Caco-2 (cell line): ENCODE measurements at regions not wholly inside any gene's neighbourhood (a gene's known extent, or its start where the extent isn't known, plus 50 kb on each side); places are given as distances from the start of the nearest gene placed in this dataset.

Experiments used
- BruUV-seq: library from RNA; stranded (reverse); fragments of 400-500 nt; replicated peaks from 2 replicates; lab custom pipeline; 2021; lab: Mats Ljungman, UMichigan
- CTCF ChIA-PET: fragments of 300-600 bp; sonication (Branson Sonifier 250); formaldehyde crosslinking; loops from one replicate; lab custom pipeline; 2022; ENCODE audit warnings: antibody characterized with exemption; lab: Charles Lee
- POLR2A ChIA-PET: fragments of 300-600 bp; sonication (Branson Sonifier 250); formaldehyde crosslinking; loops from one replicate; lab custom pipeline; 2022; ENCODE audit warnings: antibody characterized with exemption; lab: Charles Lee
- DNase-seq, 2 experiments: peaks; one replicate each; pipeline versions ENCODE4 v3.0.0 to v3.0.0-alpha.2; 2020 to 2022
- H3K27me3 ChIP-seq: replicated peaks from 2 replicates; pipeline ENCODE4 v1.6.0; 2011; ENCODE audit warnings: low read length; ENCODE audit not compliant: control insufficient read depth, insufficient read depth
- H3K36me3 ChIP-seq: 2 replicates; pipeline ENCODE4 v1.5.1; 2011; ENCODE audit warnings: low read length; ENCODE audit not compliant: control insufficient read depth, insufficient read depth
- H3K4me1 ChIP-seq: fragments of 250-450 bp; sonication (Bioruptor Pico); 2 replicates; pipeline ENCODE4 v1.5.1; 2020; ENCODE audit warnings: mild to moderate bottlenecking
- H3K4me3 ChIP-seq: 2 replicates; pipeline ENCODE4 v1.5.1; 2011; ENCODE audit warnings: low read depth, mild to moderate bottlenecking, control low read depth, low read length
- H3K9me3 ChIP-seq: fragments of 250-450 bp; sonication (Bioruptor Pico); 2 replicates; pipeline ENCODE4 v1.5.1; 2020; ENCODE audit warnings: mild to moderate bottlenecking, moderate library complexity
- H3K27ac Mint-ChIP-seq: one replicate; pipeline ENCODE4 v1.8.0; 2022; ENCODE audit warnings: mixed read lengths; ENCODE audit not compliant: unreplicated experiment
- H3K27me3 Mint-ChIP-seq: one replicate; pipeline ENCODE4 v1.8.0; 2022; ENCODE audit warnings: mixed read lengths; ENCODE audit not compliant: insufficient read depth, unreplicated experiment
- H3K36me3 Mint-ChIP-seq: one replicate; pipeline ENCODE4 v1.8.0; 2022; ENCODE audit warnings: mild to moderate bottlenecking, mixed read lengths; ENCODE audit not compliant: insufficient read depth, unreplicated experiment
- H3K4me1 Mint-ChIP-seq: one replicate; pipeline ENCODE4 v1.8.0; 2022; ENCODE audit warnings: low read depth, mixed read lengths; ENCODE audit not compliant: unreplicated experiment
- H3K4me3 Mint-ChIP-seq: one replicate; pipeline ENCODE4 v1.8.0; 2022; ENCODE audit warnings: mild to moderate bottlenecking, moderate library complexity, mixed read lengths; ENCODE audit not compliant: unreplicated experiment
- H3K9me3 Mint-ChIP-seq: one replicate; pipeline ENCODE4 v1.8.0; 2022; ENCODE audit warnings: mixed read lengths; ENCODE audit not compliant: unreplicated experiment
- intact Hi-C: fragments of 100-400 bp; cut with micrococcal nuclease; formaldehyde crosslinking; loops from one replicate; pipeline ENCODE4 v1.10.0; 2022; ENCODE audit not compliant: unreplicated experiment
- TF ChIP-seq, protein P1 (sequence below), 2 experiments: fragments of 200-600 bp in 1 of 2; IDR thresholded peaks; 1 replicate in 1 of 2; 2 replicates in 1 of 2; pipeline versions ENCODE4 v1.5.1 to v1.8.0; 2011 to 2022; ENCODE audit warnings: antibody characterized with exemption in 1 of 2, control low read depth in 1 of 2, inconsistent platforms in 1 of 2, low read depth in 1 of 2, low read length in 1 of 2, mild to moderate bottlenecking in 1 of 2, moderate library complexity in 1 of 2; ENCODE audit not compliant: insufficient read depth in 1 of 2, severe bottlenecking in 1 of 2, unreplicated experiment in 1 of 2

DNA sequence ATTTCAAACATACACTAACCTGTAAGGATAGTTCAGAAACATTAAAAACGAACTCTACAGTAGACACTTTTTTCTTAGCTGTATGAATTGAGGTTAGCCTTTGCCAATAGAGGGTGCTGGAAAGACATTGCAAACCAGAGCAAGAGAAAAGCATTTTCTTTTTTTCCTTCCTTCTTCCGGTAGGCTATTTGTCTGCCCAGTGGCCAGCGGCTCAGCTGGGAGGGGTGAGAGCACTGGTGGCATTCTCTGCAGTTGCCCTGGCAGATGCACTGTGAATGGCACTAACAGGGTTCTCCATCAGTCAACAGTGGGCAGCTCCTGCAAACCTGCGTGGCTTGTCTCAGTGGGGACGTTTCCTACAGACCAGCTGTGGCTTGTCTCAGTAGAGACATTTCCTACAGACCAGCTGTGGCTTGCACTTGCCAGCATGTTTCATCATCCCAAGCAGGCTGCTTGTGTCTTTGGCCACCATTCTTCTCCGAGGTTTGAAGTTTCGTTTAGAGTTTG, 984.5 kb upstream of the CDH18 start:
- BruUV-seq, result no TSS peak
- Histone ChIP-seq H3K27me3 (no peaks in the 10 kb centered on the region), H3K4me3 (peak overlapping the region; percentile 8; the same call in 1 of the 2 replicates), H3K36me3 (no peaks in the 10 kb centered on the region), H3K4me1 (no peaks in the 10 kb centered on the region), H3K9me3 (no peaks in the 10 kb centered on the region)
- ChIA-PET CTCF (interaction anchor here (1.1 kb wide), 1 partner anchor 421 kb away, joined by 5 read pairs; no protein-coding TSS in a partner anchor), POLR2A (no interaction called here)
- Mint-ChIP-seq H3K9me3 (no peaks in the 10 kb centered on the region), H3K27ac (no peak overlapping the region), H3K4me3 (peak overlapping the region; percentile 62), H3K4me1 (no peaks in the 10 kb centered on the region), H3K36me3 (no peaks in the 10 kb centered on the region), H3K27me3 (no peaks in the 10 kb centered on the region)
- TF ChIP-seq, protein P1, sequence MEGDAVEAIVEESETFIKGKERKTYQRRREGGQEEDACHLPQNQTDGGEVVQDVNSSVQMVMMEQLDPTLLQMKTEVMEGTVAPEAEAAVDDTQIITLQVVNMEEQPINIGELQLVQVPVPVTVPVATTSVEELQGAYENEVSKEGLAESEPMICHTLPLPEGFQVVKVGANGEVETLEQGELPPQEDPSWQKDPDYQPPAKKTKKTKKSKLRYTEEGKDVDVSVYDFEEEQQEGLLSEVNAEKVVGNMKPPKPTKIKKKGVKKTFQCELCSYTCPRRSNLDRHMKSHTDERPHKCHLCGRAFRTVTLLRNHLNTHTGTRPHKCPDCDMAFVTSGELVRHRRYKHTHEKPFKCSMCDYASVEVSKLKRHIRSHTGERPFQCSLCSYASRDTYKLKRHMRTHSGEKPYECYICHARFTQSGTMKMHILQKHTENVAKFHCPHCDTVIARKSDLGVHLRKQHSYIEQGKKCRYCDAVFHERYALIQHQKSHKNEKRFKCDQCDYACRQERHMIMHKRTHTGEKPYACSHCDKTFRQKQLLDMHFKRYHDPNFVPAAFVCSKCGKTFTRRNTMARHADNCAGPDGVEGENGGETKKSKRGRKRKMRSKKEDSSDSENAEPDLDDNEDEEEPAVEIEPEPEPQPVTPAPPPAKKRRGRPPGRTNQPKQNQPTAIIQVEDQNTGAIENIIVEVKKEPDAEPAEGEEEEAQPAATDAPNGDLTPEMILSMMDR (IDR thresholded peaks at IDR 0.05; ENCODE audit: insufficient read depth in 1 of 2, low read depth in 1 of 2, low read length in 1 of 2, severe bottlenecking in 1 of 2, unreplicated experiment in 1 of 2), result peak; percentile 25 to 51
- intact Hi-C loops, result loop anchor here (1.0 kb wide), 1 partner anchor 419 kb away; no protein-coding TSS in a partner anchor
- peak; percentile 30 to 32 for DNase-seq

DNA sequence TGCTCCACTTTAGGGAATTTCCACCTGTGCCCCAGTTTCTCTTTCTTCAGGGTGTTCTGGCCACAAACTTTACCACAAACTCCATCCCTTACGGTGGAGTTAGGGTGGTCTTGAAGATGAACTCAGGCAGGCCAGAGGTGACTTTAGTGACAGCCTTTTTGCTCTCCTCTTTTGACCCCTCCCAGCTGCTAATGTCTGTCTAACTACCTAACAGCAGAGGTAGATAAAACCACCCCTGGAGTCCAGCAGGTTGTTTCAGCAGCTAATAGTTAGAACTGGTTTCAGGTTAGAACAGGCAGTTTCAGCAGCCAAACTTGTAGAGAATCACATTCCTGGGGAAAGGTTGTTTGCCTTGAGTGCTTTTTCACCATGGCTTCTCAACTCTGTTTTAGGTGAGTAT, 971.3 kb upstream of the CDH18 start:
- Mint-ChIP-seq H3K36me3 (no peaks in the 10 kb centered on the region), H3K27me3 (no peaks in the 10 kb centered on the region), H3K4me1 (no peaks in the 10 kb centered on the region), H3K9me3 (no peaks in the 10 kb centered on the region), H3K27ac (no peak overlapping the region), H3K4me3 (no peak overlapping the region)
- ChIA-PET CTCF (no interaction called here), POLR2A (no interaction called here)
- Histone ChIP-seq H3K9me3 (no peaks in the 10 kb centered on the region), H3K4me3 (no peak overlapping the region), H3K36me3 (no peaks in the 10 kb centered on the region), H3K4me1 (no peaks in the 10 kb centered on the region), H3K27me3 (no peaks in the 10 kb centered on the region)
- no TSS peak for BruUV-seq
- TF ChIP-seq, protein P1 (IDR thresholded peaks at IDR 0.05; ENCODE audit: insufficient read depth in 1 of 2, low read depth in 1 of 2, low read length in 1 of 2, severe bottlenecking in 1 of 2, unreplicated experiment in 1 of 2), result no peak
- no peak for DNase-seq
- intact Hi-C loops, result no loop called here

DNA sequence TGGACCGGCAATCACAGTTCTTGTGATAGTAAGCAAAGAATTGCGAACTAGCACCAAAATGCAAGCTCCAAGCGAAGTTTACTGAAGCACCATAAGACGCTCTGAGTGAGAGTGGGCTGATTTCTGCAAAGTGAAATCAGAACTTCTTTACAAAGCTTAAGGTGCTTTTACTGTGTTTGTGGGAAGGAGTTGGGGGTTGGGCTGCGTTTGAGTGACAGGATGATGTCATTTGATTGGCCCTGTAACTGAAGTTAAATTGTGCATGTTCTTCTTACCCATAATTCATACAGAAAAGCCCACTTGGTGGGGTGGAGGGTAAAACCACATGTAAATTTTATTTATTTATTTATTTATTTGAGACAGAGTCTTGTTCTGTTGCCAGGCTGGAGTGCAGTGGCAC, 970.6 kb upstream of the CDH18 start:
- Mint-ChIP-seq H3K4me1 (no peaks in the 10 kb centered on the region), H3K4me3 (no peak overlapping the region), H3K27me3 (no peaks in the 10 kb centered on the region), H3K27ac (no peak overlapping the region), H3K36me3 (no peaks in the 10 kb centered on the region), H3K9me3 (no peaks in the 10 kb centered on the region)
- TF ChIP-seq, protein P1 (IDR thresholded peaks at IDR 0.05; ENCODE audit: insufficient read depth in 1 of 2, low read depth in 1 of 2, low read length in 1 of 2, severe bottlenecking in 1 of 2, unreplicated experiment in 1 of 2), result no peak
- no peaks in the 10 kb centered on the region for H3K36me3 ChIP-seq
- CTCF ChIA-PET, result no interaction called here
- H3K4me3 ChIP-seq, result no peak overlapping the region
- H3K27me3 ChIP-seq, result no peaks in the 10 kb centered on the region
- POLR2A ChIA-PET, result no interaction called here
- H3K9me3 ChIP-seq, result no peaks in the 10 kb centered on the region
- no TSS peak for BruUV-seq
- DNase-seq, result no peak
- intact Hi-C loops, result no loop called here
- H3K4me1 ChIP-seq, result no peaks in the 10 kb centered on the region
